IMR-90 (cell line): ENCODE measurements at regions not wholly inside any gene's neighbourhood (a gene's known extent, or its start where the extent isn't known, plus 50 kb on each side); places are given as distances from the start of the nearest gene placed in this dataset.

Source experiments
- ATAC-seq: fragments of 200-7000 bp; cut with Tn5 transposase; 2 replicates; pipeline ENCODE4 v1.9.1; 2020; ENCODE audit warnings: low read depth, mild to moderate bottlenecking, moderate library complexity
- BruUV-seq: library from RNA; stranded (reverse); fragments of 400-500 nt; replicated peaks from 2 replicates; lab custom pipeline; 2021; lab: Mats Ljungman, UMichigan
- CTCF ChIA-PET: fragments of 300-600 bp; formaldehyde crosslinking; extraction: SDS; loops from one replicate; lab custom pipeline; 2021; ENCODE audit warnings: antibody characterized with exemption; lab: Yijun Ruan, JAX
- POLR2A ChIA-PET: fragments of 300-600 bp; sonication (Branson Sonifier 250); formaldehyde crosslinking; loops from one replicate; lab custom pipeline; 2022; ENCODE audit warnings: antibody characterized with exemption; ENCODE audit not compliant: unreplicated experiment; lab: Charles Lee
- DNase-seq: peaks from one replicate; pipeline ENCODE4 v3.0.0; 2013
- H2AFZ ChIP-seq: replicated peaks from 2 replicates; pipeline ENCODE3; 2013; ENCODE audit warnings: low read length, mild to moderate bottlenecking; ENCODE audit not compliant: poor library complexity
- H2AK5ac ChIP-seq: 2 replicates; pipeline ENCODE4 v1.6.1; 2013; ENCODE audit warnings: low read depth, low read length, inconsistent platforms
- H2AK9ac ChIP-seq: replicated peaks from 2 replicates; pipeline ENCODE3; 2013; ENCODE audit warnings: mild to moderate bottlenecking, low read depth, low read length, moderate library complexity; ENCODE audit not compliant: poor library complexity
- H2BK120ac ChIP-seq: 2 replicates; pipeline ENCODE4 v1.6.1; 2013; ENCODE audit warnings: low read depth, low read length, inconsistent platforms
- H2BK15ac ChIP-seq: 3 replicates; pipeline ENCODE4 v1.6.1; 2013; ENCODE audit warnings: low read depth, low read length, inconsistent platforms
- H2BK20ac ChIP-seq: 2 replicates; pipeline ENCODE4 v1.6.1; 2013; ENCODE audit warnings: low read depth, mild to moderate bottlenecking, inconsistent platforms, low read length, moderate library complexity
- H2BK5ac ChIP-seq: 2 replicates; pipeline ENCODE4 v1.6.1; 2013; ENCODE audit warnings: mild to moderate bottlenecking, low read depth, low read length, inconsistent platforms; ENCODE audit not compliant: poor library complexity, severe bottlenecking
- H3K14ac ChIP-seq: replicated peaks from 2 replicates; pipeline ENCODE4 v1.6.1; 2013; ENCODE audit warnings: low read depth, low read length, inconsistent platforms
- H3K18ac ChIP-seq: 2 replicates; pipeline ENCODE4 v1.6.1; 2013; ENCODE audit warnings: low read depth, low read length, control low read depth
- H3K23ac ChIP-seq: 2 replicates; pipeline ENCODE4 v1.6.1; 2013; ENCODE audit warnings: low read depth, low read length, inconsistent platforms
- H3K27ac ChIP-seq: 2 replicates; pipeline ENCODE4 v1.5.1; 2013; ENCODE audit warnings: mild to moderate bottlenecking, control low read depth, low read length; ENCODE audit not compliant: insufficient read depth
- H3K27me3 ChIP-seq: 2 replicates; pipeline ENCODE4 v1.6.1; 2013; ENCODE audit warnings: low read length; ENCODE audit not compliant: control insufficient read depth, insufficient read depth
- H3K36me3 ChIP-seq: 2 replicates; pipeline ENCODE4 v1.6.1; 2013; ENCODE audit warnings: low read length, mixed read lengths; ENCODE audit not compliant: control insufficient read depth, insufficient read depth
- H3K4ac ChIP-seq: 2 replicates; pipeline ENCODE4 v1.6.1; 2013; ENCODE audit warnings: low read depth, low read length, inconsistent platforms
- H3K4me1 ChIP-seq: 2 replicates; pipeline ENCODE4 v1.6.1; 2013; ENCODE audit warnings: low read length, mixed read lengths; ENCODE audit not compliant: control insufficient read depth, insufficient read depth
- H3K4me2 ChIP-seq: 2 replicates; pipeline ENCODE4 v1.6.1; 2013; ENCODE audit warnings: low read depth, mild to moderate bottlenecking, control low read depth, low read length, moderate library complexity
- H3K4me3 ChIP-seq: 2 replicates; pipeline ENCODE4 v1.5.1; 2013; ENCODE audit warnings: low read depth, mild to moderate bottlenecking, control low read depth, low read length, moderate library complexity; ENCODE audit not compliant: insufficient read depth
- H3K56ac ChIP-seq: 2 replicates; pipeline ENCODE4 v1.6.1; 2013; ENCODE audit warnings: low read length, inconsistent platforms; ENCODE audit not compliant: insufficient read depth; ENCODE audit errors: extremely low read depth
- H3K79me1 ChIP-seq, 2 experiments: 2 replicates each; pipeline ENCODE4 v1.6.1; 2013; ENCODE audit warnings: low read length in 2 of 2, inconsistent platforms in 1 of 2, low read depth in 1 of 2
- H3K9ac ChIP-seq: 2 replicates; pipeline ENCODE4 v1.6.1; 2013; ENCODE audit warnings: low read depth, low read length, control low read depth
- H3K9me1 ChIP-seq: 2 replicates; pipeline ENCODE4 v1.6.1; 2013; ENCODE audit warnings: low read length, inconsistent platforms; ENCODE audit not compliant: insufficient read depth
- H3K9me3 ChIP-seq: 2 replicates; pipeline ENCODE4 v1.6.1; 2013; ENCODE audit warnings: low read length; ENCODE audit not compliant: control insufficient read depth, insufficient read depth
- H4K20me1 ChIP-seq: 2 replicates; pipeline ENCODE4 v1.6.1; 2013; ENCODE audit warnings: low read length, inconsistent platforms; ENCODE audit not compliant: insufficient read depth
- H4K5ac ChIP-seq: 2 replicates; pipeline ENCODE4 v1.6.1; 2013; ENCODE audit warnings: mild to moderate bottlenecking, low read depth, low read length, control low read depth
- H4K8ac ChIP-seq, 2 experiments: 2 replicates each; pipeline ENCODE4 v1.6.1; 2013; ENCODE audit warnings: low read depth in 2 of 2, low read length in 2 of 2, control low read depth in 1 of 2, inconsistent platforms in 1 of 2
- H4K91ac ChIP-seq: 2 replicates; pipeline ENCODE4 v1.6.1; 2013; ENCODE audit warnings: low read depth, low read length, inconsistent platforms; ENCODE audit not compliant: insufficient read depth
- BHLHE40 ChIP-seq: fragments of 150-350 bp; IDR thresholded peaks from 2 replicates; pipeline ENCODE4 v1.6.1; 2016; ENCODE audit warnings: mild to moderate bottlenecking, low read depth, low read length
- CEBPB ChIP-seq: IDR thresholded peaks from 2 replicates; pipeline ENCODE4 v1.6.1; 2012; ENCODE audit warnings: low read depth, low read length, improper control_type of control experiment
- CHD1 ChIP-seq: IDR thresholded peaks from 2 replicates; pipeline ENCODE4 v1.6.1; 2012; ENCODE audit warnings: low read depth, low read length, improper control_type of control experiment
- CTCF ChIP-seq: conservative IDR thresholded peaks from 2 replicates; pipeline ENCODE4 v1.5.1; 2012; ENCODE audit warnings: mild to moderate bottlenecking, low read depth, low read length, improper control_type of control experiment
- ELK1 ChIP-seq: fragments of 150-350 bp; IDR thresholded peaks from 2 replicates; pipeline ENCODE4 v1.6.1; 2016; ENCODE audit warnings: low read depth, mild to moderate bottlenecking, low read length, moderate library complexity, borderline replicate concordance
- FOS ChIP-seq: fragments of 150-350 bp; IDR thresholded peaks from 2 replicates; pipeline ENCODE4 v1.6.1; 2016; ENCODE audit warnings: low read depth, low read length
- MAZ ChIP-seq: IDR thresholded peaks from 2 replicates; pipeline ENCODE4 v1.6.1; 2012; ENCODE audit warnings: low read depth, mild to moderate bottlenecking, low read length, improper control_type of control experiment, moderate library complexity, borderline replicate concordance
- MXI1 ChIP-seq: IDR thresholded peaks from 2 replicates; pipeline ENCODE4 v1.6.1; 2012; ENCODE audit warnings: low read depth, mild to moderate bottlenecking, low read length, moderate library complexity, borderline replicate concordance
- RCOR1 ChIP-seq: IDR thresholded peaks from 2 replicates; pipeline ENCODE4 v1.6.1; 2012; ENCODE audit warnings: mild to moderate bottlenecking, low read length, improper control_type of control experiment; ENCODE audit not compliant: insufficient replicate concordance
- RFX5 ChIP-seq: IDR thresholded peaks from 2 replicates; pipeline ENCODE4 v1.8.0; 2012; ENCODE audit warnings: low read depth, mild to moderate bottlenecking, low read length, moderate library complexity
- SMC3 ChIP-seq: fragments of 150-350 bp; IDR thresholded peaks from 2 replicates; pipeline ENCODE4 v1.6.1; 2016; ENCODE audit warnings: low read depth, mild to moderate bottlenecking, antibody characterized with exemption, low read length, moderate library complexity
- USF2 ChIP-seq: fragments of 150-350 bp; IDR thresholded peaks from 2 replicates; pipeline ENCODE4 v1.6.1; 2017; ENCODE audit warnings: mild to moderate bottlenecking, antibody characterized with exemption, low read length, low read depth
- WGBS, 2 experiments: methylation state at CpG; one replicate each; pipeline versions ENCODE4 v1.1.5 to v1.1.7; 2013; ENCODE audit warnings: missing lambda C conversion rate in 2 of 2; ENCODE audit not compliant: insufficient read length in 1 of 2; ENCODE audit errors: extremely low coverage in 2 of 2; 5-methylcytosine and 5-hydroxymethylcytosine counted together
- dilution Hi-C: fragments of 300-500 bp; cut with HindIII; formaldehyde crosslinking; loops from one replicate; pipeline ENCODE4 v1.14.3; 2018; ENCODE audit warnings: low sequenced_read_pairs; ENCODE audit not compliant: unreplicated experiment
- in situ Hi-C: fragments of 300-500 bp; cut with MboI; formaldehyde crosslinking; loops from 3 replicates; pipeline ENCODE4 v1.14.3; 2019; ENCODE audit warnings: low sequenced_read_pairs, inconsistent platforms, mixed read lengths
- intact Hi-C: fragments of 100-400 bp; cut with micrococcal nuclease; formaldehyde crosslinking; loops from 2 replicates; pipeline ENCODE4 v1.10.0; 2022

- no peak for ATAC-seq
- no peak overlapping the region for H2AK5ac ChIP-seq
- dilution Hi-C loops = no loop called here
- no peak overlapping the region for H3K4ac ChIP-seq
- no peak overlapping the region for H2BK5ac ChIP-seq
- no peak for DNase-seq
- H3K27ac ChIP-seq = no peak overlapping the region
- H3K23ac ChIP-seq = no peak overlapping the region
- H4K91ac ChIP-seq = no peak overlapping the region
- WGBS, 2 experiments = 33% methylated on average over 12 of the region's 24 CpGs; no CpG with 5 or more reads in 1 of the 2 experiments
- no peaks in the 10 kb centered on the region for H3K9me1 ChIP-seq
- H2BK15ac ChIP-seq = no peak overlapping the region
- no peak overlapping the region for H3K14ac ChIP-seq
- no peak overlapping the region for H4K8ac ChIP-seq
- ChIA-PET POLR2A (no interaction called here), CTCF (no interaction called here)
- H4K5ac ChIP-seq = no peak overlapping the region
- intact Hi-C loops = no loop called here
- H2AK9ac ChIP-seq = no peak overlapping the region
- in situ Hi-C loops = no loop called here
- no peaks in the 10 kb centered on the region for H4K20me1 ChIP-seq
- TF ChIP-seq RCOR1 (no peak), CTCF (no peak), RFX5 (no peak), ELK1 (no peak), SMC3 (no peak), CHD1 (no peak), USF2 (no peak), MXI1 (no peak), CEBPB (no peak), FOS (no peak), MAZ (no peak), BHLHE40 (no peak)
- H2BK20ac ChIP-seq = no peak overlapping the region
- H3K79me1 ChIP-seq = no peaks in the 10 kb centered on the region
- 0 out of 2 replicates have a peak, but pooled peaks cover 3% of the 10 kb centered on the region for H3K9me3 ChIP-seq
- no peaks in the 10 kb centered on the region for H3K36me3 ChIP-seq
- no peak overlapping the region for H2BK120ac ChIP-seq
- no peaks in the 10 kb centered on the region for H3K4me1 ChIP-seq
- H3K4me3 ChIP-seq = no peak overlapping the region
- H3K56ac ChIP-seq = no peak overlapping the region
- no peak overlapping the region for H3K18ac ChIP-seq
- no peak overlapping the region for H3K4me2 ChIP-seq
- no TSS peak for BruUV-seq
- H3K27me3 ChIP-seq = peaks cover 38% of the 10 kb centered on the region
- no peak overlapping the region for H2AFZ ChIP-seq
- H3K9ac ChIP-seq = no peak overlapping the region
These were observed 99.5 kb upstream of the NKX1-1 start for GRCh38 chr4:1505511-1506460.
